D721Med (cell line): ENCODE measurements at regions not wholly inside any gene's neighbourhood (a gene's known extent, or its start where the extent isn't known, plus 50 kb on each side); places are given as distances from the start of the nearest gene placed in this dataset.

Source experiments
- DNase-seq: peaks from one replicate; pipeline ENCODE4 v3.0.0; 2011; ENCODE audit warnings: low spot score; ENCODE audit not compliant: insufficient read length
- FAIRE-seq: peaks from 2 replicates; lab custom pipeline; 2011; peaks lifted over from hg19 to GRCh38; lab: Jason Lieb, UNC
- CTCF ChIP-seq: IDR thresholded peaks from 2 replicates; pipeline ENCODE4 v1.5.1; 2012; ENCODE audit warnings: mild to moderate bottlenecking, control low read depth; ENCODE audit not compliant: insufficient read depth; ENCODE audit errors: missing control alignments

DNA sequence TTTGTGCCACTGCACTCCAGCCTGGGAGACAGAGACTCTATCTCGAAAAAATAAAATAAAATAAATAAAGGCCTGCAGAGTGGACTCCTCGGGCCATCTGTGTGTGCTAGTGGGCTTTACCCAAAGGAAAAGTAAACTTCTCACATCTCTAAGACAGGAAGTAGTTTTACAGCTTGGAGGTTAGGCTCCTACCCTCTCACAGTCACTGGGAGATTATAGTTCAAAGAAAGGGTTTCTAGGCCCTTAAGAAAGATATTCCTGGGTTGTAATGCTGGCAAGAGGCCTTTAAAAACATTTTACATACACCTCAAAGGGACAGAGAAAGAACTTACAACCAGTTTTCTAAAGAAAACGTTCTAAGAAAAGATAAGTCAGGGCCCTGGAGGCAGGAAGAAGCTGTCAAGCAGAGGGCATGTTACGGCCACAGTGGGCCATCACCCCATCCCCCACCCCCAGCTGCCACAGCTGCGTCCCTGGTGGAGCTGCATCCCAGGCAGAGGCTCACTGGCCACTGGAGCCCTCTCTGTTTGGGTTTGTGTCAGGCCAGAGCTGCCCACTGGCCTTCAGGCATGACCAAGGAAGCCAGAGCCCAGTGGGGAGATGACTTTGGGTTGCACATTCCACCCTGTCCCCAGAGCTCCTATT, 78.1 kb upstream of the CDK20 start:
- TF ChIP-seq CTCF = no peak
- FAIRE-seq (no peak), DNase-seq (no peak)

DNA sequence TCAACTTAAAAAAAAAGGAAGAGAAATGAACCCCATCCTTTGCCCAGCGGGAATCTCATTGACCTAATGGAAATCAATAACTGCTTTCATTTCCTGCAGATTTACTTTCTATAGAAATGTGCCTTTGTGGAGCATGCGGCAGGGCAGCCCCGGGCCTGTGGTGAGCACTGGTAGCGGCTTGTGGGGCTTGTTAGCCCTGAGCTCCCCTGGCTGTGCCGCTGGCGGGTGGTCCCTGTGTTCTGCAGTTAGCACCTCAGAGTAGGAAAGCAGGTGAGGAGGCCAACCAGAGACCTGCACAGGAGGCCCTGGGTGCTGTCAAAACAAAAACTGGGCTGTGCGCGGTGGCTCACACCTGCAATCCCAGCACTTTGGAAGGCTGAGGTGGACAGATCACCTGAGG, 76.8 kb upstream of the CDK20 start:
- TF ChIP-seq CTCF = no peak
- FAIRE-seq (no peak), DNase-seq (no peak)

DNA sequence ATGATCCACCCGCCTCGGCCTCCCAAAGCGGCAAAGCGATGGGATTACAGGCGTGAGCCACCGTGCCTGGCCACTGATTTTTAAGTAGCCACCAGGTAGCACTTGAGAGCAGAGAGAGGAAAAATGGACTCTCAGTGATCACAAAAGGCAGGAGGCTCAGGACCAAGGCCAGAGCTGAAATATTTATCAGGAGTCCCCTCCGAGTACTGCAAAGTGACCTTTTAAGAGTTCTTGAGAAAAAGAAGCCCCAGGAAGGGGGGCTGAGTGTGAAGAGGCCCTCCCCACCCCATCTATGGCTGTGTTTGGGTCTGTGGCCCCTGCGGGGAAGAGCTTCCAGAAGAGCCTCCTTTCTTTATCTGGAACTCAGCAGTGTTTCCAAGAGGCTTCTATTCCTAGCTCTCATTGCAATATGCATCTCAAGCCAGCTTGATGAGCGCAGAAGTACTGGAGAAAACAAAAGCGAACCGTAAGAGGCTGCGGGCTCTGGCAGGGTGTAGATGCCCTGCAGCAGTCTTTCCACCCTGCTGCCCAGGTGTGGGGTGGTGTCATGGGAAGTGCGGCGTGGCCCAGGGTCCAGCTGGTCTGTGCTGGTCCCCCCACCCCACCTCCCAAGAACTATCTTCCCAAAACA, 75.5 kb upstream of the CDK20 start:
- no peak for TF ChIP-seq CTCF
- DNase-seq (no peak), FAIRE-seq (no peak)

DNA sequence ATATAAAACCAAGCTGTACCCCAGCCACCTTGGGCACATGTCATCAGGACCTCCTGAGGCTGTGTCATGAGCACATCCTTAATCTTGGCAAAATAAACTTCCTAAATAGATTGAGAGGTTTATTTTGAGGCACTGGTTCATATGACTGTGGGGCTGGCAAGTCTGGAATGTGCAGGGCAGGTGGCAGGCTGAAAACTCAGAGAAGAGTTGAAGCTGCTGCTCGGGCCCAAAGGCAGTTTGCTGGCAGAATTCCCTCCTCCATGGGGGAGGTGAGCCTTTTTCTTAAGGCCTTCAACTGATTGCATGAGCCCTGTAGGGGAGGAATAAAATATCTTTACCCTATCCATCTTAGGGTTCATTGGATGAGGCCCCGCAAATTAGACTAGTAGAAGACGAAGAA, 72.2 kb upstream of the CDK20 start:
- FAIRE-seq (no peak), DNase-seq (no peak)
- TF ChIP-seq CTCF = no peak

GRCh38 chr9:88045686-88046085, 71.4 kb upstream of the CDK20 start:
- TF ChIP-seq CTCF = no peak
- FAIRE-seq (no peak), DNase-seq (no peak)

DNA sequence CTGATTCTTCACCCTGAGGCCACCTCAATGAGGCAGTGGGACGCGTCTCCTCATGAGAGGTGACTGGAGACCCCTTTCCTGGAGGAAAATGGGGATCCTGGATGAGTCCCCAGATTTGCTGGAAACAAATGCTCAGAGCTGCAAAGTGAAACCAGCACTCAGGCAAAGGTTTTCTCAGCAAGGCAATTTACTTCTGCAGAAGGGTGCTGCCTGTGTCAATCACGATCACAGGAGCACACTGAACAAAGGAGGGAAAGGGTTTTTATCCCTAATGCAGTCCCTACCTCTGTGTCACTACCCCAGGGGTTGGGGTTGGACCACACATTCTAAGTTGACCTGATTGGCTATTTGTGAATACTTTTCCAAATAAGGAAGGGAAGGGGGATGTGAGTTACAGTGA, 69.9 kb upstream of the CDK20 start:
- no peak for FAIRE-seq
- no peak for DNase-seq
- no peak for TF ChIP-seq CTCF

DNA sequence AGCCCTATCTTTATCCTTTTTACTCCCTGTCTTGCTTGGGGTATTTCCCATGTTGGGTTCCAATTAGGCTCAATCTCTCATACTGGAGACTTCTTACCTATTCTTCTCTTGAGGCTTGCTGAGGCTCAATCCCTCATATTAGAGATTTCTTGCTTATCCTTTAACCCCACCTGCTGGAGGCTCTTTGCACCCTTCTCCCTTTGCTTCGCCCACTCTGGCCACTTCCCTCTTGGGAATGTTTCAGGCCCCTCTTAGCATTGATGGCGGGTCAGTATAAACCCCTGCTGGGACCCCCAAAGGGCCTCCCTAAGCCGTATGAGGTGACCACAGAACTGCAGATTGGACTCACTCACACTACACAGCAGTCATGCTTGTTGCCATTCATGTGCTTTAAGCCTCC, 69.3 kb upstream of the CDK20 start:
- no peak for TF ChIP-seq CTCF
- FAIRE-seq (no peak), DNase-seq (no peak)
